AG09309 (cell line): ENCODE measurements at regions not wholly inside any gene's neighbourhood (a gene's known extent, or its start where the extent isn't known, plus 50 kb on each side); places are given as distances from the start of the nearest gene placed in this dataset.

Experiments used
- DNase-seq: peaks from one replicate; pipeline ENCODE4 v3.0.0-alpha.2; 2010; ENCODE audit warnings: low read depth
- H3K4me3 ChIP-seq: 2 replicates; pipeline ENCODE4 v1.5.1; 2011; ENCODE audit warnings: mild to moderate bottlenecking, low read depth, low read length, moderate library complexity; ENCODE audit not compliant: control insufficient read depth
- CTCF ChIP-seq: IDR thresholded peaks from 2 replicates; pipeline ENCODE4 v1.5.1; 2011; ENCODE audit warnings: mild to moderate bottlenecking, low read depth, low read length, inconsistent platforms; ENCODE audit not compliant: insufficient read depth, control insufficient read depth; ENCODE audit errors: missing control alignments

GRCh38 chr15:46576646-46577395 lies 942.0 kb downstream of the SQOR start:
- no peak for DNase-seq
- no peak overlapping the region for H3K4me3 ChIP-seq
- no peak for TF ChIP-seq CTCF

- no peak for TF ChIP-seq CTCF
- H3K4me3 ChIP-seq, result no peak overlapping the region
- no peak for DNase-seq
Measured at GRCh38 chr15:46577767-46578166, 942.9 kb downstream of the SQOR start.

DNA sequence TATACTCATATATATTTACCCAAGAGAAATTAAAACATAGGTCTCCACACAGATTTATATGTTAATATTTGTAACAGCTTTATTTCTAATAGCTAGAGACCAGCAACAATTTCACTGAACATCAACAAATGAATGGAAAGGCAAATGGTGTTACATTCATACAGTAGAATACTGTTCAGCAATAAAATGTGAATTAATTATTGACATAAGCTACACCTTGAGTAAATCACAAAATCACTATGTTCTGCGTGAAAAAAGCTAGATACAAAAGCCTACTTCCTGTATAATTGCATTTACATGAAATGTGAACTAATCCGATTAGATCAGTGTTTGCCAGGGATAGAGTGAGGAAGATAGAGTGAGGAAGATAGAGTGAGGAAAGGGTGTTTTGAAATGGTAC lies 945.7 kb downstream of the SQOR start:
- no peak for DNase-seq
- TF ChIP-seq CTCF, result no peak
- no peak overlapping the region for H3K4me3 ChIP-seq

GRCh38 chr15:46580924-46581323 lies 946.1 kb downstream of the SQOR start:
- no peak for TF ChIP-seq CTCF
- H3K4me3 ChIP-seq, result no peak overlapping the region
- no peak for DNase-seq

DNA sequence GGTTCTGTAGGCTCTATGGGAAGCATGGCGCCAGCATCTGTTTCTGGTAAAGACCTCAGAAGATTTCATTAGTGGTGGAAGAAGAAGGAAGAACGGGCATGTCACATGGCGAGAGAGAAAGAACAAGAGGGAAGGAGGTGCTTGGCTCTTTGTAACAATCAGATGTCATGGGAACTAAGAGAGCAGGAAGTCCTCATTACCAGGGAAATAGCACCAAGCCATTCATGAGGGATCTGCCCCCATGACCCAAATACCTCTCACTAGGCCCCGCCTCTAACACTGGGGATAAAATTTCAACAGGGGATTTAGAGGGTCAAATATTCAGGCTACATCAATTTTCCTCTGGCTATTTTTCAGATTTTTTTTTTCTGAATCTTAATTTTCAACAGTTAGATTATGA lies 954.3 kb downstream of the SQOR start:
- DNase-seq, result no peak
- no peak for TF ChIP-seq CTCF
- H3K4me3 ChIP-seq, result no peak overlapping the region

DNA sequence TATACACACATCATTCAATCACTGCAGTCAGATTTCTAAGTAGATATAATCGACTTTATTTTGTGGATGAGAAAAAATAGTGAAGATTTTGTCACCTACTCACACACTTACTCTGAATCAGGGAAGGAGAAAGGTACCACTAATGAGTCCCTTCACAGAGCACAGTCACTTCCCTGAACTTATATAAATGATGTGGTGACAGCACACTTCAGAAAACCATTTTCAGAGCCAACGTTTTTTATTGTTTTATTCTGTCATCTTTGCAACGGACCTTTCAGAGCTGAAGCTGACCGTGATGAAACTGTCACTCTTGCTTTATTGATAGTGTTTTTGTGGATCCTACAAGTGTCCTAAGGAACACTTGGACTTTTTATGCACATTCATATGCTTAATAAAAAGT lies 956.6 kb downstream of the SQOR start:
- no peak for DNase-seq
- no peak for TF ChIP-seq CTCF
- H3K4me3 ChIP-seq, result no peak overlapping the region
